ENCODE measurements at regions not wholly inside any gene's neighbourhood (a gene's known extent, or its start where the extent isn't known, plus 50 kb on each side); places are given as distances from the start of the nearest gene placed in this dataset.

DNA sequence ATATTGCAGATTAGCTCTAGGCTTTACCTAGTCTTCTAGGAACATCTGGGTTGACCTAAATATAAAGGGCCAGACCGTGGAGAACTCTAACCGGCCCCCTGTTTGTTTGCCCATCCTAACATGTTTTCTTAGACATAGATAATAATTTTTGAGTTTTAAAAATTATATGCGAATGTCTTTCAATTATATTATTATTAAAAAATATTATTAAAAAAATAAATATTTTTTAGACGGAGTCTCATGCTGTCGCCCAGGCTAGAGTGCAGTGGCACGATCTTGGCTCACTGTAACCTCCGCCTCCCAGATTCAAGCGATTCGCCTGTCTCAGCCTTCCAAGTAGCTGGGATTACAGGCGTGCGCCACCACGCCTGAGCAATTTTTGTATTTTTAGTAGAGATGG, 318.5 kb downstream of the INHBA start:
- Histone ChIP-seq H3K27me3 (no peaks in the 10 kb centered on the region), H3K36me3 (no peaks in the 10 kb centered on the region), H3K4me3 (no peak overlapping the region), H3K9me3 (no peaks in the 10 kb centered on the region)
- no peak for DNase-seq

DNA sequence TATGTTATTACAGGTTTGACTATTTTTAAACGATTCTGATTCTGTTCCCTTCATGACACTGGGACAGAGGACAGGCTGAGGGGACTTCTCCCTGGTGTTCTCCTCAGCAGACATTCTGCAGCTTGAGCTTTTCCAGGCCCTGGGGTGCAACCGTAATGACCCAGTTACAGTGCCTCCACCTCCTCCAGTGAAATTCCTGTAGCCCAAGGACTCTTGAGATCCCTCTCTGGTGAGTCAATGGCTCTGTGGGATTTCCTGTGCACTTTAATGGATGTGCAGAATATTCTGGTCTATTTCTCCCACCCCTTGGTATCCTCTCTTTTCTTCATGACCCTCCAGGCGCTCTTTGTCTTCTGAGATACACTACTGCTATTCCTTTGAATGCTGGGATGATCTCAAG, 319.3 kb downstream of the INHBA start:
- DNase-seq: no peak
- H3K4me3 ChIP-seq: no peak overlapping the region
- no peaks in the 10 kb centered on the region for H3K36me3 ChIP-seq
- no peaks in the 10 kb centered on the region for H3K9me3 ChIP-seq
- H3K27me3 ChIP-seq: no peaks in the 10 kb centered on the region

DNA sequence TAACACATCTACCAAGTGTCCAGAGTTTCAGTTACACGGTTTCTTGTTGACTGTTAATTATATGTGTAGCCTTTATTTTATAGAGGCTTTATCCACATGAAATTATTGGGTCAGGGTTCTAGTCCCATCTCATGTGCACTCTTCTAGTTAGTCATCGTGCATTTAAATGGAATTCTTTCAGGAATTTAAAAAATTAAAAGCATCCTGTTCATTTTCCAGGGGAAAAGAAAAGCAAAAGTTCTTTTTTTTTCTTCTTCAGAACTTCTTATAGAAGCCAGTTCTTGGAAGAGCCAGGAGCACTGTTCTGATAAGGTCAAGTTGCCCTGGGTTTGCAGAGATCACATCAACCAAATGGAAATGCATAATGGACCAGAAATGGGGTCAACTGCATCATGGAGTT, 324.7 kb downstream of the INHBA start:
- Histone ChIP-seq H3K4me3 (no peak overlapping the region), H3K9me3 (no peaks in the 10 kb centered on the region), H3K27me3 (no peaks in the 10 kb centered on the region), H3K36me3 (no peaks in the 10 kb centered on the region)
- no peak for DNase-seq

DNA sequence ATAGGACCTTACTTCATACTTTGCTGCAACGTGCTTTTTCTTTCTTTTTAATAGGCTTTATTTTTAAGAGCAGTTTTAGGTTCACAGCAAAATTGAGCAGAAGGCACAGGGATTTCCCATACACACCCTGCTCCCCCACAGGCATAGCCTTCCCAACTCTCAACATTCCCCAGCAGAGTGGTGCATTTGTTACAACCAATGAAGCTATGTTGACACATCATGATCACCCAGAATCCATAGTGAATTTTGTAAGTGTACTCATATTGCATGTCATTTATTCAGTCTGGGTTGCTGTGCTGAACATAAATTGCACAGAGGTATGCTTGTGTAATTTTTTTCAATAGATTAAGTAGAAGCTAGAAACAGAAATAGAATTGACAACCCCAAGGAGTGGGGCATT, 327.3 kb downstream of the INHBA start:
- no peaks in the 10 kb centered on the region for H3K27me3 ChIP-seq
- no peak for DNase-seq

DNA sequence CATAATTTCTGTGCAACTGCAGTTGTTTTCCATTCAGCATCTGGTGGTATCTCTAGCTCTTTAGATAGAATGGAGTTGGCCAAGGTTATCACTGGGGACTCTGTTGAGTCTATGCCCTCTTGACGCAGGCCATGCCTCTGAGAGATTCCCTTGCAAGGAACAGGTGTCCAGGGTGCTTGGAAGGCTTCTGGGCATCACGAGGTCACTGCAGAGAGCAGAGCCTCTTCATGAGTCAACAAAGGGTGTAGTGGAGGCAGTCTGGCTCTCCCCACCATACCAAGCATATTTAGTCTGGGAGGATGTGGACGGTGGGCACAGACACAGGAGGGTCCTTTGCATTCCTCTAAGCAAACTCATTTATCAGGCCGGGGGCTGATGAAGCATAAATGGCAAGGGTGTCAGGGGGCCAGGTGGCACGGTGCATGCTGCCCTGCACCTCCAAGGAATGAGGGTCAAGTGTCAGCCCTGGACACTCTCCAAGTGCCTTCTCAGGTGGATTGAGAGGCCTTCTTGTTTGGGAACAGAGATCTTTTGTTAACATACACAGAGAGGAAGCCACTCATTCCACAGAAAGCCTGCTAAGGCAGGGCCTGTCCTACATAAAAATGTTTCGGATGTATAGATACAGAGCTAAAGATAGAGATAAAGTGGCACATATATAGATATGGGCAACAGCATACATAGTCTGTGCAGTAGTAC, 328.6 kb downstream of the INHBA start:
- H3K4me3 ChIP-seq: no peak overlapping the region
- no peaks in the 10 kb centered on the region for H3K27me3 ChIP-seq
- no peak for DNase-seq

More for the DNA sequence above, 327.3 kb downstream of the INHBA start:
- H3K36me3 ChIP-seq: no peaks in the 10 kb centered on the region
- H3K4me3 ChIP-seq: no peak overlapping the region
- H3K9me3 ChIP-seq: no peaks in the 10 kb centered on the region

DNA sequence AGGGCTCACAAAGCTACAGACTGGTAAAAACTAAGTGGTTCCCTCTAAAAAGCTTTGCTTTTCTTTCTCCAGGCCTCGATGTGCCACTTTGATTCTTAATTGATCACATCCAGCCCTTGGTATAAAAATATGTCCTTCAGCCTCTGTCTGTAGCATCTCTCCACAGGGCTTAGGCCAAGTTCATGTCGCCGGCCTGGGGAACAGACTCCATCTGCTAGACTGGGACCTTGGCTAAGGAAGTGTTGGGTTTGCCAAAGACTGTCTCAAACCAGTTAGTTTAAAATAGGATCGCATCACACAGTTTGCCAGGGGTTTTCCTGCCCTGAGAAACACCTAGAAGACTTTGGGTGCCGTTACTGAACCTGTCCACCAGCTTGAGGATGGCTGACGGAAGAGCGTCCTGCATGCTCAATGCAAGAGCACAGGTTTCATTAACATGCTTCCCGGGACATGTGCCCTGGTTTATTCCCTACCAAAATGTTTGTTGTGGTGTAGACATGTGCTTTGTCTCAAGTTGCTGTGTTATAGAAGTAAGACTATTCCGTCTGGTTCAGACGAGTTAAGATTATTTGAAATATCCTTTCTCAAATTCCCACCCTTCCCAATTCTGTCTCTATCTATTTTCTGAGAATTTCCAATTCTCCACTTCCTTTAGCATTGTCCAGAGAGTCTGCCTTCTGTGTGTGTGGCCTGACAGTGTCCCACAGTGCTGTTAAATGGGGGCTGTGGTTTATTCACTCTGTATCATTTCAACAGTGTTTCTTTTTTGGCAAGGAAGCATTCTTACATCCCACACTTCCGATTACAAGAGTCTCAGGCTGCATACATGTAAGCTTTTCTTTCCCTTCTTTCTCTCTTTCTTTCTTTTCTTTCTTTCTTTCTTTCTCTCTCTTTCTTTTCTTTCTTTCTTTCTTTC, 334.7 kb downstream of the INHBA start:
- H3K36me3 ChIP-seq: no peaks in the 10 kb centered on the region
- H3K27me3 ChIP-seq: no peaks in the 10 kb centered on the region
- no peak for DNase-seq
- no peak overlapping the region for H3K4me3 ChIP-seq
- peaks cover 2% of the 10 kb centered on the region; the same call in 1 of the 2 replicates for H3K9me3 ChIP-seq

More for the DNA sequence above, 328.6 kb downstream of the INHBA start:
- H3K9me3 ChIP-seq: no peaks in the 10 kb centered on the region
- H3K36me3 ChIP-seq: no peaks in the 10 kb centered on the region

DNA sequence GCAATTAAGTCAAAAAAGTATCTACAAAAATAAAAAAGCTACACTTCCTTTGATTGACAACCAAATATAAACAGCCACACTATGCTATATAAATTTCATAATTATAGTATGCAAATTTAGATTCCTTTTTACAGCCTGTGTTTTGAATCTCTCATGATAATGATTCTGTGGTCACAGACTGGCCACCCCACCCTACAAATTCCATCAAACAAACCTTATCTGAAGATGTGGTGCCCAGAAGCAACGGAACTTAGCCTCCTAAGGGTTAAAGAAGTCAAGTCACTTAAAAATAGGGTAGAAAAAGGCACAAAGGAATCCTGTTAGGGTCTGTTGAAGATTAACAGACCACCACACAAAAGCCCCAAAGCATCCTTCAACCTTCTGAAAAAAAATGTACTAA, 351.8 kb downstream of the INHBA start:
- Histone ChIP-seq H3K4me3 (no peak overlapping the region), H3K36me3 (no peaks in the 10 kb centered on the region), H3K27me3 (no peaks in the 10 kb centered on the region), H3K9me3 (no peaks in the 10 kb centered on the region)
- DNase-seq: no peak

DNA sequence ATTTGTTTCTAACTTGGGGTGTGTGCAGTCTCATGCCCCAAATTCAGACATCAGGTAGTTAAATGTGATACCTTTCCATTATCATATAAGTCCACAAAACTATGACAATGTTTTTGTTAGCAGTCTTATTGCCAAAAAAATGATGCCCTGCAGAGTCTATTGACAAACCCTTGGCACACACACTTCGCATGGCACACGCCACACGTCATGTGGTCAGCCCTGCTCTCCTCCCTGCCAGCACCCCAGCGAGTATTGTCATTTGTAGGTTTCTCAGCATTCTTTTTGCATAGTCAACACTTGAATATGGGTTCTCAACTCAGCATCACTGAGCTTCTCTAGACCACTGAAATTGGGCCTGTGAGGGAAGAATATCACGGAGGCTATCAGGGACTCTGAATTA, 356.0 kb downstream of the INHBA start:
- H3K27me3 ChIP-seq: no peaks in the 10 kb centered on the region
- no peaks in the 10 kb centered on the region for H3K9me3 ChIP-seq
- H3K36me3 ChIP-seq: no peaks in the 10 kb centered on the region
- no peak overlapping the region for H3K4me3 ChIP-seq
- DNase-seq: peak; percentile 15

DNA sequence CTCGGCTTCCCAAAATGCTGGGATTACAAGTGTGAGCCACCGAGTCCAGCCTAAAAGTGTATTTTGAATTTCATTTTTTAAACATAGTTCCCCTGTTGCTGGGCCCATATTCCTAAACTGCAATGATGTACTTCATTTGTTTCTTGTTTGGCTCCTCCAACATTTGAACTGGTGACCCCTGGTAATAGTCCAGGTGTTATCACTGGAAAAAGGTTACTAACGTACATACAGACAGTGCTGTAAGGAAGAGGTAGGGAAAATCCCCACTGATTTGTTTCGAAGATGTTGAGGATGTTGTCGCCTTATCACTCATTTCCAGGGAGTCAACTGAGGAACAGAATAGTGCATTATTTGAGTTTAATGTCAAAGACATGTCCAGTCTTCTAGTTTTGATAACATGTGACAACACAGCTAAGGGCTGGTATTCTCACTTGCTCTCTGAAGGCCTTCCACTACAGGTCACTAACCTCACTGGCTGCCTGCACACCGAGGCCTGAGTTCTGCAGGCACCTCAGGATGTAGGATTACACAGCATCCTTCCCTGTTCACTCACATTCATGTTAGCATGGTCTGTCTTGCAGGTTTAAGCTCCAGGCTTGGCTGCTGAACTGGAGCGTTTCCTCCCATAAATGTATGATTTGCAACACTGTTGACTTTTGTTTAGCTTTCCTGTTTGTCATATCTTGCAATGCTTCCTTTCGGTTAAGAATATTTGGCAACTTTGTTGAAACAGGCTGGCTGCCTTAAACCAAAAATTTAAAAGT, 362.8 kb downstream of the INHBA start:
- no peak for DNase-seq
- Histone ChIP-seq H3K36me3 (no peaks in the 10 kb centered on the region), H3K9me3 (no peaks in the 10 kb centered on the region), H3K4me3 (no peak overlapping the region), H3K27me3 (no peaks in the 10 kb centered on the region)

DNA sequence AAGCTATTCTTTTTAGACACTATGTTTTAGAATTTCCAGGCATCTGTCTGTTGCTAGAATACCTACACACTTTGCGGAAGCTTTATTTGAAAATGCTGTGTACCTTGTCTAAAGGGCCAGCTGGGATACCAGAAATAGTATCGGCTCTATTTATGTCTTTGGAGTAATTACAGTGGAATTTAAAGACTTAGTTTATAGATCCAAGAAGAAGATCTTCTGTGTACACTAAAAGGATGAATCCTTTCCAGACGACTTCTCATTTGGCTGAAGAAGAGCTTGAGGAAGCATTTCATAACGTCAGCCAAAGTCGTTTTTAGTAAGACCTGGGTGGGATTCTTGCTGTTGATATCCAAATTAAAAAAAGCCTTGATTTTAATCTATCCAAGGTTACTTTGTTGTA, 365.9 kb downstream of the INHBA start:
- no peak overlapping the region for H3K4me3 ChIP-seq
- no peaks in the 10 kb centered on the region for H3K9me3 ChIP-seq
- H3K27me3 ChIP-seq: no peaks in the 10 kb centered on the region
- no peaks in the 10 kb centered on the region for H3K36me3 ChIP-seq
- DNase-seq: no peak

DNA sequence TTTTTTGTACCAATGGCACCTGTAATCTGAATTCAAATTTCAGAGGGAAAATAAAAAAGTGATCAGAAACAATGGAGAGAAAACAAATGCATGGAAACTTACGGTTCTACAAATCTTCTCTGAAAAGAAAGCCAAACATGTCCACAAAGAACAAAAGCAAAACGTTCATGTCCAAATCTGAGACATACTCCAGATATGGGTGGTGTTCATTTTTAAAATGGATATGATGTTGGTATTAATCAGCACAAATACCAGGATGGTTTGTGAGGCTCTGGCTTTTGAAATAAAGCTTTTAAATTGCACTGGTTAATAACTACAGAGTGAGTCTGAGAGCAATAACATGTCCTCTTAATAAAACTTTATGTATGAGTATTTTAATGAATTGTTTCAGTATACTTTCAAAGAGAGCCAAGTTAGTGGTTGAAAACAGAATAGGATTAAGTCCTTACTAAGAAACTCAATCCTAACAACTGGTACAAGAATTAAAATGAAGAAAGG, 366.4 kb downstream of the INHBA start:
- no peaks in the 10 kb centered on the region for H3K36me3 ChIP-seq
- H3K27me3 ChIP-seq: no peaks in the 10 kb centered on the region
- H3K4me3 ChIP-seq: no peak overlapping the region
- DNase-seq: no peak
- no peaks in the 10 kb centered on the region for H3K9me3 ChIP-seq

DNA sequence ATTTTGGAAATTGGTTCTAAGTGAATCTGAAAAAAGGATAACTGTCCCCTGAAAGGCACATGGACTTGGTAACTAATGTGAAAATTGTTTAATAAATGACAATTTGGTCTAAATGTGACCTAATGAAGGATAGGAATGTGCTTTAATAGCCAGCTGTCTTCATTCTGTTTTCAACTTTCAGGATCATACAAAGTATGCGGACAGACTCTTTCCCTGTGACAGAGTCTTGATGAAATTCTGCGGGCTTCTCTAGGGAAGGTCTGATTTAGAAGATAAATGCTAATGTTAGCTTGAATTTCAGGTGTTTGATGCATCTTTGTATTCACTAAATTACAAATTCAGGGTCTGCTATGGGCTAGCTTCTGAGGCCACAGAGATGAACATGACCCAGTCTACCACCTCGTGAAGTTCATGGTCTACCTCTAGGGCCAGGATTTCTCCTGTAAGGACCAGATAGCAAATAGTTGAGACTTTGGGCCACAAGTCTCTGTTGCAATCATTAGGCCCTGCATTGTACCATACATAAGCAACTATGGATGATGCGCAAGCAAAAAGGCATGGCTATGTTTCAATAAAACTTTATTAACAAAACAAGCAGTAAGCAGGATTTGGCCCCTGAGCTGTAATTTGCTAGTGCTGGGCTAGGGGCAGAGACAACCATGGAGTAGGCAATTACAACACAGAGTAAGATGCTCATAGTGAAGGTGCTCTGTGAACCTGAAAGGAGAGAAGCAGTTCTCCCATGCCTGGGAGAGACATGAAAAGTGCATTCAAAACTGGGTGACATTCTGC, 368.6 kb downstream of the INHBA start:
- no peak for DNase-seq
- Histone ChIP-seq H3K27me3 (no peaks in the 10 kb centered on the region), H3K9me3 (no peaks in the 10 kb centered on the region), H3K4me3 (no peak overlapping the region), H3K36me3 (no peaks in the 10 kb centered on the region)

DNA sequence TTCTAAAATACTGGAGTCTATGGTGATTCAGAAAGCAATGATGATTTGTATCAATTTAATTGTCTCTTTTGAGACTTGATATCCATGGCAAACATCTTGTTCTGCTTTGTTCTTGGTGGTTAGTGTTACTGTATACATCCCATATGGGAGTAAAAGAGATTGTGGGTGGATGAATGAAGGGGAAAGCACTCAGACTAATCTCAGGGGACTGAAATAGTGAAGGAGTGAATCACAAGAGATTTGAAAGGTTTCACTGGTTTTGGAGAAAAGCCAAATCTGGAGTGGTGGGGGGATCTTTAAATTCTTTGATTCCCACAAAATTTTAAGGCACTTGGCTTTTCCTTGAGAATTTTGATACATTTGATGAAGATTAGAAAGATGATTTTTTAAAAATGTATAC, 369.4 kb downstream of the INHBA start:
- no peak for DNase-seq
- no peaks in the 10 kb centered on the region for H3K27me3 ChIP-seq
- H3K9me3 ChIP-seq: no peaks in the 10 kb centered on the region
- no peak overlapping the region for H3K4me3 ChIP-seq
- no peaks in the 10 kb centered on the region for H3K36me3 ChIP-seq

DNA sequence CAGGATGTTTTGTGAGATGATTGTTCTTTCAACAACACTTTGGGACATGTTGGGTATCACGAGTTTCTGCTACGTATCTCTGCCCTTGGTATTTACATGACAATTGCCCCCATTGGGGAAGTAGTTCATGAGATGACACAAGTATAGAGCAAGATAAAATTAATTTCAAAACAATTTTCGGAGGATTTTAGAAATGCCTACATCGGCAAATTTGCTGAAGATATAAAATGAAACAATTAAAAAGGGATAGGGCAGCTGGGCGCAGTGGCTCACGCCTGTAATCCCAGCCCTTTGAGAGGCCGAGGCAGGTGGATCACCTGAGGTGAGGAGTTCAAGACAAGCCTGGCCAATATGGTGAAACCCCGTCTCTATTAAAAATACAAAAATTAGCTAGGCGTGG, 371.7 kb downstream of the INHBA start:
- Histone ChIP-seq H3K27me3 (no peaks in the 10 kb centered on the region), H3K9me3 (no peaks in the 10 kb centered on the region), H3K36me3 (no peaks in the 10 kb centered on the region), H3K4me3 (no peak overlapping the region)
- no peak for DNase-seq

DNA sequence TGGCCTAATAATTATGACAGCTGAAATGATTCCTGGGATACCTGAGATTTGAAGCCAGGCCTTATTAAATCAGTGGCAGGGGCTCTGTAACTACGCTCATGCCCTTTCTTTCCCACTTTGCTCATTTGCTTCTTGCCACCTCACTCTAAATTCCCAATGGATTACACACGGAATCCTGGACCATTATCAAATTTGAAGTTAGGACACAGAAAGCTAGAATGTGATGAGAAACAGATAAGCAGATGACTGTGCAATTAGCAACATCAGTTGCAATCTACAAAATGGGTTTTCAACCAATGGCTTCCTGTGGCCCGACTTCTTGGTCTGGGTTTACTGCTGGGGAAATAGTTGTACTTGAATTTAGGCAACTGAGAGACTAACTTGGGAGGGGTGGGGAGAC, 374.3 kb downstream of the INHBA start:
- H3K27me3 ChIP-seq: no peaks in the 10 kb centered on the region
- H3K36me3 ChIP-seq: no peaks in the 10 kb centered on the region
- no peaks in the 10 kb centered on the region for H3K9me3 ChIP-seq
- H3K4me3 ChIP-seq: no peak overlapping the region
- DNase-seq: no peak

DNA sequence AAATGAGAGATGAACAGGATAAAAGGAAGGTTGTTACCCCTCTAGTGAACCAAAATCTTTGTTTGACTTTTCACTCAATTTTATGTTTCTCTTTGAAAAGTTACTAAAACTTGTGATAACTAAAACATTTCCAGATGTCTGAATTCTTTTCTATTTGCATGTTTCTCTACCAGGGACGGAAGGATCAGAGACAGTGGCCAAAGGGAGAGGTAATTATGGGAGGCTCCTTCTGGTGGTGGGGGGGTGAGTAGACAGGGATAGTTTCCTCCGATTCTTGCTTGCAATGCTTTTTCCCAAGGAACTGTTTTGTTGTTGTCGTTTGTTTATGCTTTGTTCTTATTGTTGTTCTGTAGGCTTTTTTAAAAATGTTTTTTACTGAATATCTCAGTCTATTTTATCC, 374.8 kb downstream of the INHBA start:
- Histone ChIP-seq H3K36me3 (no peaks in the 10 kb centered on the region), H3K27me3 (no peaks in the 10 kb centered on the region), H3K9me3 (no peaks in the 10 kb centered on the region), H3K4me3 (no peak overlapping the region)
- DNase-seq: no peak
